Globus pallidus (tissue), 1 donor: ENCODE measurements at regions not wholly inside any gene's neighbourhood (a gene's known extent, or its start where the extent isn't known, plus 50 kb on each side); places are given as distances from the start of the nearest gene placed in this dataset.
"Not testable (repeated sequence)": the region's sequence is repeated elsewhere in the genome, so short reads cannot be mapped to it uniquely, and the experiment has no call there.

Source experiments
- DNase-seq: peaks from one replicate; pipeline ENCODE4 v3.0.0-alpha.2; 2015; ENCODE audit warnings: low spot score

DNA sequence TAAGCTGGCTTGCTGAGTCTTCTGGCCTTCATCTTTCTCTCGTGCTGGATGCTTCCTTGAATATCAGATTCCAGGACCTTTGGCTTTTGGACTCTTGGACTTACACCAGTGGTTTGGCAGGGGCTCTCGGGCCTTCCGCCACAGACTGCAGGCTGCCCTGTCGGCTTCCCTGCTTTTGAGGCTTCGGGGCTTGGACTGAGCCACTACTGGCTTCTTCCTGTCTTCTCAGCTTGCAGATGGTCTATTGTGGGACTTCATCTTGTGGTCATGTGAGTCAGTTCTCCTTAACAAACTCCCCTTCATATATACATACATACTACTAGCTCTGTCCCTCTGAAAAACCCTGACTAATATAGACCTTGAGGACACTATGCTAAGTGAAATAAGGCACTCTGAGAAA lies 78.3 kb upstream of the SSBP2 start:
- DNase-seq = no peak

DNA sequence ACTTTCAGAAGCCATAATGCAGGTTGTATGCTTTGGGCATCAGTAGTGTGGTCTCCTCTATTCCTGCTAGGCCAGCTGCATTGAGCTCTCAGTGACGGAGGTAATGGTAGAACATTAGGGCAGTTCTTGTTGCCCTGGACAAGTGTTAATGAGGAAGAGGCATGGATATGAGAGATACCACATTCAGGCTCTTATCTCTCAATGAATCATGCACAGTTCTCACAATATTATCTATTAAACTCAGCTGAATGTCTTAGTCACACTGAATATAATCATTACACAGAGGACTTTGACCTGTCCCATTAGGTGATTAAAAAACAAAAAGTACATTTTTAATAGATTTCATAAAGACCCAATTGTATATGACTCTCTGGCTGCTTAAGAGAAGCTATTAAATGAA lies 76.6 kb upstream of the SSBP2 start:
- no peak for DNase-seq

DNA sequence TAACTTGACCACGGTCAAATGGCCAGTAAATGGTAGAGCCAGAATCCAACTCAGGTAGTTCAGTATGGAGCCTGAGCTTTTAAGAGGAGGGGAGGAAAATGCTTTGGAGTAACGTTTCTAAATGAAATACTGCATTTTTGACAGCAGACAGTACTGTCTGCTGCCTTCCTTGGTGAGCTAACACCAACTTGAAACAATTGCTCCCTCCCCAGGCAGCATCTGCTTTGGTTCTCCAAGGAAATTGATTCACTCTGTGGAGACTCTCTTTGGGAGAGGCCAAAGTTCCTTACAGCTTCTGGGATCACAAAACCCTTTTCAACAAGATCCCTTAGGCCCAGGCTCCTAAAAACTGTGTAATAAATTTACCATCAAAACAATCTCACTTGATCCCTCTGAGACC lies 75.2 kb upstream of the SSBP2 start:
- DNase-seq = no peak

DNA sequence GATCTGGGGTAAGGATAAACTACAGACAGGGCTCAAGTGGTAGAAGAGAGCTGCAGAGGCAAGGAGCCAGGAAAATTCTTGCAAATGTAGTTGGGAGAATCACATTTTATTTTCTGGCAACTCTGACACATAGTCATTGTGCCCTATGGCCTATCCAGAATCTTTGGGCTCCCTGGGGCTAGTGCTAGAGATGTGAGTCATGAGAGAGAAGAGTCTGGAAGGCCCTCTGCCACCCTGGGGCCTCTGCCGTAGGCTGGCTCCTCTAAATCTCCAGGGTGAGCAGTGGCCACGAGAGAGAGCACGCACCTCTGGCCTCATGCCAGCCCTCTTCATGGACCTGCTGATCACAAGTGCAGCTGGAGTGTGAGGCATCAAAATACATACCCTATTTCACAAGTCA lies 74.3 kb upstream of the SSBP2 start:
- DNase-seq = no peak

DNA sequence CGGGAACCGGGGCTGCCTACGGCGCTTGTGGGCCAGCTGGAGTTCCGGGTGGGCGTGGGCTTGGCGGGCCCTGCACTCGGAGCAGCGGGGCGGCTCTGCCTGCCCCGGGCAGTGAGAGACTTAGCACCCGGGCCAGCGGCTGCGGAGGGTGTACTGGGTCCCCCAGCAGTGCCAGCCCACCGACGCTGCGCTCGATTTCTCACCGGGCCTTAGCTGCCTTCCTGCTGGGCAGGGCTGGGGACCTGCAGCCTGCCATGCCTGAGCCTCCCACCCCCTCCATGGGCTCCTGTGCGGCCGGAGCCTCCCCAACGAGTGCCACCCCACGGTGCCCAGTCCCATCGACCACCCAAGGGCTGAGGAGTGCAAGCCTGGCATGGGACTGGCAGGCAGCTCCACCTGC lies 72.8 kb upstream of the SSBP2 start:
- DNase-seq = not testable (repeated sequence)

DNA sequence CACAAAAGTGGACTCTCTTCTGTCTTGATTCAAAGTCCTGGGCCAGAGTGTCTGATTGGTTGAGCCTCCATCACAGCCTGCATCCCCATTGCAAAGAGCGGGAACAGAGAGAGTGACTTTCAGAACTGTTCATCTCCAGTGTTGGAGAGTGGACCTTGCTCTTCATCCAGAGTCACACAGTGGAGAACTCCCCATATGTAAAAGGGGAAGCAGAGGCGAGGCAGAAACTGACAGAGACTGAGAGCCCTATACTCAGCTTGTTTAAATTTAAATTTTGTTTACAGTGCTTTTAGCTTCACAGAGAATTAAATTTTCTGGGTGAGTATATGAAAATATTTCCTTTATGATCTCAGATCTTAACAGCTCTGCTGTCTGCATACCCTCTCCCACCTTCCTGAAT lies 70.0 kb upstream of the SSBP2 start:
- no peak for DNase-seq

DNA sequence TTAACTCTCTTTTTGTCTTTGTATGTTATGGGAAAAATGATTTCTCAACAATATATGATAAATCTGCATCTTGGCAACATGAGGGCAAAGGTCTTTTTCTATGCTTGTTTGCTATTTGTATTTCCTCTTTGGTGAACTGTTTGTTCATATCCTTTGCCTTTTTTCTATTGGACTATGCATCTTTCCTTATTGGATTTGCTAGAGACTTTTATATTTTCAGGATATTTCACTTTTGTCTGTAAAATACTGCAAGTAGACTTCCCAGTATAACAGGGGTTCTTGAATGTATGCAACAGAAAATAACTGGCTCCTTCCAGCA lies 69.4 kb upstream of the SSBP2 start:
- DNase-seq = no peak

DNA sequence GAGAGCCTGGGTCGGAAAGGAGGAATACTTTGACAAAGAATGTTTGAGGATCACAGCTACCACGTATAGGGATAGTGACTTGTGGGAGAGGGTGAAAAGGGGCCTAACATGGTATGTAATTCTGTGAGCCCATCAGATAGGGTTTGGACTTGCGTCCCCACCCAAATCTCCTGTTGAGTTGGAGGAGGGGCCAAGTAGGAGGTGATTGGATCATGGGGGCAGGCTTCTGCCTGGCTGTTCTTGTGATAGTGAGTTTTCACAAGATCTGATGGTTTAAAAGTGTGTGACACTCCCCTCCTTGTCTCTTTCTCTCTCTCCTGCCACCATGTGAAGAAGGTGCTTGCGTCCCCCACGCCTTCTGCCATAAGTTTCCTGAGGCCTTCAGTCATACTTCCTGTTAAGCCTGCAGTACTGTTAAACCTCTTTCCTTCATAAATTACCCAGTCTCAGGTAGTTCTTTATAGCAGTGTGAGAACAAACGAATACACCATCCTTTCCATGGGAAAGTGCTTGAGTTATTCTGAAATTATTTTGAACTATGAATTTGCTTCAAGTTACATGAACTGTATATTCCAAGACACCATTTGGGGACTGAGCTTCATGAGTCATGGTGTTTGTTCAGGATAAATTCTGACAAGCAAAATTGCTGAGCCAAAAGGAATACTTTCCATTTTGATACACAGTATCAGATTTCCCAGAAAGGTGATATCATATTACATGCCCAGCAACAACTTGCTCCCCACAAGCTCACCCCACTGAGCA lies 68.8 kb upstream of the SSBP2 start:
- DNase-seq = no peak

DNA sequence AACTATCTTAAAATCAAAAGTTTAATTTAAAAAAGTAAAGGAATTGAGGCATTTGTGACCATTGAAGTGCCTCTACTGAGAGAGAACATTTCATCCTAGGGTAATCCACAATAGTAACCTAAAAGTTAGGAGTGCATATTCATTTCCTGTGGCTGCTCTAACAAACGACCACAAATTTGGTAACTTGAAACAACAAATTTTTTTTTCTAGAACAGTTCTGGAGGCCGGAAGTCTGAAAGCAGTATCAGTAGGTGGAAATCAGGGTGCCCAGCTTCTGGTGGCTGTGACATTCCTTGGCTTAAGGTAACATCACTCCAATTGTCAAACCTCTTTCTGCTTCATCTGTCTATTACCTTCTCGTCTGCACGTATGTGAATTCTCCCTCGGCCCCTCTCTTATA lies 67.1 kb upstream of the SSBP2 start:
- DNase-seq = no peak

DNA sequence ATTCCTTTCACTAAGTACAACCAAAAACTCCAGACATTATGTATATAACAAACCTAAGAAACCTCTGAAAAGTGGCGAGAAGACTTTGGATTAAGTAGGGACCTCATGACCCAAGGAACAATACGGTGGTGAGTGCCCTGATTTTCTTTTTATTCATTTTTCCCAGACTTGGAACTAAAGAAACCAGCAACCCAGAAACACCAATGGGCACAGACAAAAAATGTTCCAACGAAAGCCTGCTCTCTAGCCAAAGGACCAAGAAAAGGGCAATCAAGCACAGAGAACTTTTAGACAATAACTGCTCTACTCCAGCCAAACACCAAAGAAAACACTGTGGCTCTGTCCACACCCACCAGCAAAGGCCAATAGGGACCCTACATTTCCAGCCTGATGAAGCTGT lies 66.2 kb upstream of the SSBP2 start:
- peak; percentile 58 for DNase-seq

DNA sequence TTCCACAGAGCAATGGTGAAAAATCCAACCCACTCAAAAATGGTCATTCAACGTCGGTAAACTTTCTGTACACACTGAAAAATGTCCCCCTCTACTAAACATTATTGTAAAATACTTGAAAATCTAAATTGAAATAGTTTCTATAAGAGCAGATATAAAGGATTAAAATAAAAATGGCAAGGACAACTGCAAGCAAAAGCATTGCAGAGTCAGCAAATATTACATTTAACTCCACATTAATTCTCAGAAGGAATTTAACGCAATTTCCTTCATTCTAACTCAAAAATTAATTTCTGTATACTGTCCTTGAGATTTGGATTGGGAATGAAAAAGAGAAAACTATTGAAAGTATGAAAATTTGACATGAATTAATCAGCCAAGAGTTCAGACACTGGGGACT lies 64.4 kb upstream of the SSBP2 start:
- DNase-seq = no peak

DNA sequence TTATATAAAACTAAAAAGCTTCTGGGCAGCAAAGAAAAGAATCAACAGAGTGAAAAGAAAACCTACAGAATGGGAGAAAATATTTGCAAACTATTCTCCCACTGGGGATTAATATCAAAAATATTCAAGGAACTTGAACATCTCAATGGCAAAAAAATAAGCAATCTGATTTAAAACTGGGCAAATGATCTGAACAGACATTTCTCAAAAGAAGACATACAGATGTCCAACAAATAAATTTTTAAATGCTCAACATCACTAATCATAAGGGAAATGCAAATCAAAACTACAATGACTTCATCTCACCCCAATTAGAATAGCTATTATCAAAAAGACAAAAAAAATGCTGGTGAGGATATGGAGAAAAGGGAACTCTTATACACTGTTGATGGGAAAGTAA lies 57.2 kb upstream of the SSBP2 start:
- DNase-seq = no peak

DNA sequence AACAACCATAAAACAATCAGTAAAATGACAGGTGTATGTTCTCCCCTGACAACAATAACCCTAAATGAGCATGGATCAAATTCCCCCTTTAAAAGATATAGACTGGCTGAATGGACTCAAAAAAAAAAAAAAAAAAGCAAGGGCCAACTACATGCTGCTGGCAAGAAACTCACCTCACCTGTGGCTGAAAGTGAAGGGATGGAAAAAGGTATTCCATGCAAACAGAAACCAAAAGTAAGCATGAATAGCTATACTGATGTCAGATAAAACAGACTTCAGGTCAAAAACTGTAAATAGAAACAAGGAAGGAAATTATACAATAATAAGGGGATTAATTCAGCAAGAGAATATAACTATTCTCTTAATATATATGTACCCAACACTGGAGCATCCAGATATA lies 54.2 kb upstream of the SSBP2 start:
- DNase-seq = no peak

DNA sequence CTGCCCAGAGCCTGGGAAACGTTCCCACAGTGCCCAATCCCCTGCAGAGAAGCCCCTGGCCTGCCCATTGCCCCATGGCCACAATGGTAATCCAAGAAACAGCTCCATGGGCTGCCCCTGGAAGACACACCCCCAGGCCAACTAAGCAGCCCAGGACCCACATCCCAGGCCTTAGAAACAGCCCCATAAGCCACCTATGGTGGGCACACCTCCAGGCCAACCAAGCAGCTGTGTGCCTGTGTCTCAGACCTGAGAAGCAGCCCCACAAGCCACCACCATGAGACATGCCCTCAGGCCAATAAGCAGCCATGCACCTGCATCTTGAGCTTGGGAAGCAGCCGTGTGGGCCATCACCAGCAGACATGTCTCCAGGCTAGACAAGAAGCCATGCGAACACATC lies 52.9 kb upstream of the SSBP2 start:
- DNase-seq = no peak

DNA sequence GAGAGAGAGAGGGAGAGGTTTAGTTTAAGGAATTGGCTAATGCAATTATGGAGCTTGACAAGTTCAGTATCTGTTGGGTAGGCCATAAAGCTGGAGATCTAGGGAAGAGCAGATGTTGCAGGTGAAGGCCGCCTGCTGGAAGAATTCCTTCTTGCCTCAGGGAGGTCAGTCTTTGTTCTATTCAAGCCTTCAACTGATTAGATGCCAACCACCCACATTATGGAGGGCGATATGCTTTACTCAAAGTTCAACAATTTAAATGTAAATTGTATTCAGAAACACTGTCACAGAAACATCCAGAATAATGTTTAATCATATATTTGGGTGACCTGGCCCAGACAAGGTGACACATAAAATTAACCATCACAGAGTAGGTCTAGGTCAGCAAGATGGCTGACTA lies 51.7 kb upstream of the SSBP2 start:
- no peak for DNase-seq

DNA sequence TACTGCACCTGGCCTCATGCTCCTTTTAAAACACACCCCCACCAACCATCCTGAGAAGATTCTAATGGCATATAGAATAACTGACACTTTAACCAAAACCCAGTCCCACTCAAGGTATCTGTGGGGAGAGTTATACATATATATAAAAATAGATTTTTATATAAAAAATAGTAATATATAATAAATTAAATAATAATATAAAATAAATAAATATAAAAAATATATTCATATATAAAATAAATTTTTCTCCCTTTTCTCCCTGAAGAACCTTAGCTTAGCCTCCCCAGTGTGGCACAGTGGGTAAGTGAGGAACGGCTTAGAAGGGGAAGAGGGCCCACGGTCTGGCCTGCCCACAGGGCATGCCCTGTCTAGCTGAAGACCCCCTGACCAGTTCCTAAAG lies 51.1 kb upstream of the SSBP2 start:
- no peak for DNase-seq

DNA sequence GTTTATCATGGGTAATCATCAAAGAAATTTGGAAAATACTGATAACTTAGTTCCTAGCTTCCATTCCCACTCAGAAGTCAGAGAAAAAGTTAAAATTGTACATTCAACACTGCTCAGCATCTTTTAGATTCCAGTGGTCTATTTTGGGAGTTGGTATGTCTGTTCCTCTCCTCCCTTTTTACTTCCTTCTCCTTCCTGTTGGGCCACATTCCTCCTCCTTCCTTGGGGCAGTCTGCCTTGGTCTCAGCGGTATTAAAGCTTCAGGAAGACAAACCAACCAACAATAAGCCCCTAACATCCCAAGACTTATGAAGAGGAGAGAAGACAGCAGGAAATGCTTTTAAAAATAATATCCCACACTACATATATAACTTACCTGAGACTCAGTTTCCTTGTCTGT lies 49.9 kb upstream of the SSBP2 start:
- DNase-seq = no peak
